ENCODE measurements at regions not wholly inside any gene's neighbourhood (a gene's known extent, or its start where the extent isn't known, plus 50 kb on each side); places are given as distances from the start of the nearest gene placed in this dataset.
"Not testable (repeated sequence)": the region's sequence is repeated elsewhere in the genome, so short reads cannot be mapped to it uniquely, and the experiment has no call there.

DNA sequence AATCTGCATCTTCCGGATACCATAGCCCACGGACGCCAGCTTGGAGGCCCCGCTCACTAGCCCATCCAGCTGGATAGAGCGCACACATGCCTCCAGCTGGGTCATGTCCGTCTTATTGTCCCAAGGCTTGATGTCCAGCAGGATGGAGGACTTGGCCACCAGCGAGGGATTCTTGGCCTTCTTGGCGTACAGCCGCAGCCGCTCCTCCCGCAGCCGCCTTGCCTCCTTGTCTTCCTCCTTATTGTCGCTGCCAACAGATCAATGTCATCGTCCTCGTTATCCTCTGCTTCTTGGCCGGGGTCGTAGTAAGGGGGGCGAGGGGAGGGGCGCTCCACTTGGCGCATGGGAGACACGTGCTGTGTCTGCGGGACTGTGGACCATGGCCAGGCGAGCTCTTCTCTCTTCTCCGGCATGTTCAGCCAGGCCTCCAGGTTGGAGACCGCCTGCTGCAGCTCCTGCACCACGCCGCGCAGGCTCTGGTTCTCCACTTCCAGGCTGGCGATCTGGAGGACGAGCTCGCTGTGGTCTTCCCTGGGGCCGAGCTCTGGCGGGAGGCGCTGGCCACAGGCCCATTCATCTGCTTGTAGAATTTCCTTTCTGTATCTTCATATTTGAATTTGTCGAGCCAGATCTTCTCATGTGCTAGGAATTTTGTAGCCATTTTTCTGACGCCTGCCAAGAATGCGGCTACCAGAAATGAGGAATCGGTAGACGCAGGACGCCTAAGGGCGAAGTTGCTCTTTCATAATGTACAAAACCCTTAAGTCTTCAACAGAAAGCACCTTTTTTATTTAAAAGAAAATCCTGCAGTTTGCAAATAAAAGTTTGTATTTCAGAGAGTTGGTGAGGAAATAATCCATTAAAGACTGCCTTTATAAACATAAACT lies 60.1 kb upstream of the PTPRK start:
- DNase-seq: no peak

DNA sequence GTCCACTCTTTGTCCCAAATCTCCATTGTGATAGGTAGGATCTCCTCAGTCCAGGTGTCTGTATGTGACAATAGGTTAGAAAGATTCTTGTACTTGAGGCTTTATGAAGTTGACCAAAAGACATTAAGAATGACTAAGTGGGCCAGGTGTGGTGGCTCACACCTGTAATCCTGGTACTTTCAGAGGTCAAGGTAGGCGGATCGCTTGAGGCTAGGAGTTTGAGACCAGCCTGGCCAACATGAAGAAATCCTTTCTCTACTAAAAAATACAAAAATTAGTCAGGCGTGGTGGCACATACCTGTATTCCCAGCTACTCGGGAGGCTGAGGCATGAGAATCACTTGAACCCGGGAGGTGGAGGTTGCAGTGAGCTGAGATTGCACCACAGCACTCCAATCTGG lies 54.9 kb upstream of the PTPRK start:
- DNase-seq: not testable (repeated sequence)

DNA sequence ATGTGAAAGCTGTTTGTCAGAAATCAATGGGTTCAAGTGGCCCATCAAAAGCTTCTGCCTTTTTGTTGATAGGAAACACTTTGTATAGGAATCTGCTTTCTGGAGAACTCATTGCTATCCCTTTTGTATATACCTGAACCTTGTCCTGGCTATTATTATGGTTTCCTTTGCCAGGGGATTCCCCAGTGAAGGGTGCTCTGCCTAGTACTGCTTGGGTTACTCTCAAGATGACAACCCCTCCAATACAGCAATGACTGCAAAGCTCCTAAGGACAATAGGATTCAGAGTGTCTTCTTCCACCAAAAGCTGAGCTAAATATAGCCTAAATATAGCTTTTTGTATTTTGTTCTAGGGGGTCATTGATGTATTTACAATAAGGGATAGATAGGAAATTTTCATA lies 54.0 kb upstream of the PTPRK start:
- DNase-seq: no peak

DNA sequence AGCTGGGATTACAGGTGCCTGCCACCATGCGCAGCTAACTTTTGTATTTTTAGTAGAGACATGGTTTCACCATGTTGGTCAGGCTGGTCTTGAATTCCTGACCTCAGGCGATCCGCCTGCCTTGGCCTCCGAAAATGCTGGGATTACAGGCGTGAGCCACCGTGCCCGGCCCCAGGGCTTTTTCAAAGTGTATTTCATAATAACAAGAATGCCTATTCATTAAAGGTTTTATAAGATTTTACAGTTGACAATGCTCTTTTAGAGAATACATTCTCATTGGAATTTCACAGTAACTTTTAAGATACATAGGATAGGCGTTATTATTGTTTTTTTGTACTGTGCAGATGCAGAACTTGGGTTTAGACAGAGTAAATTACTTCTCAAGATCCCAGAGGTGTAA lies 52.6 kb upstream of the PTPRK start:
- no peak for DNase-seq

DNA sequence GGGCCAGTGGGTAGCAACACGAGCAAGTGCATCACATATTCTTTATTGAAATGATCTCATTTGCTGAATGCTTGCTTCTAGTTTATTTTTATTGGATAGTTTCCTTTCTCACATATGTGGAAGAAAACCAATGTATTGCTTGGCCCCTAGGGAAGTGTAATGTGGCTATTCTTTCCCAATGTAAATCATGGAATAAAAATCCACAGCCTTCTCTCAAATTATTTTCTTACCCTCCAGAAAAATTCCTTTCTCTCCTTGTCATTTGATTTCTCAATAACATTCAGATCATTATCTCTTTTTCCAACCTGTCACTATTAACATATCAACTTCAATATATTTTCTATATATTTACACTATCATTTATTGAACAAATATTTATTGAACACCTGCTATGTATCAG lies 51.9 kb upstream of the PTPRK start:
- no peak for DNase-seq

DNA sequence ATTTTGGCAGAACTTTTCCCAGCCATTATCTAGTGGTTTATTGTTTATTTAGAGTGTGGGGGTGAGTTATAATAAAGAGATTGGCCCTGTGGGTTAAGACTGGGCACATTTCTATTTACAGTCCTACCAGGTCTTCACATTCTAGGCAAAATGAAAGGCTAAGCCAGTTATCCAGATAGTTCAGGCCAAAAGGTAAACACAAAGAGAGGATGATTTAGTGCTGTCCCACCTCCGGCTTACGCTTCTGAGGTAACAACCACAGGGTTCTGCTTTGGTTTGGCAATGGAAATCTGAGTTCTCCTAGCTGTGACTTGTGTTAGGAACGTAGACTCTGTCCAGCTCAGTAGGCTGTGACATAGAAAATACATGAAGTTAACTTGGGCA lies 50.3 kb upstream of the PTPRK start:
- no peak for DNase-seq

DNA sequence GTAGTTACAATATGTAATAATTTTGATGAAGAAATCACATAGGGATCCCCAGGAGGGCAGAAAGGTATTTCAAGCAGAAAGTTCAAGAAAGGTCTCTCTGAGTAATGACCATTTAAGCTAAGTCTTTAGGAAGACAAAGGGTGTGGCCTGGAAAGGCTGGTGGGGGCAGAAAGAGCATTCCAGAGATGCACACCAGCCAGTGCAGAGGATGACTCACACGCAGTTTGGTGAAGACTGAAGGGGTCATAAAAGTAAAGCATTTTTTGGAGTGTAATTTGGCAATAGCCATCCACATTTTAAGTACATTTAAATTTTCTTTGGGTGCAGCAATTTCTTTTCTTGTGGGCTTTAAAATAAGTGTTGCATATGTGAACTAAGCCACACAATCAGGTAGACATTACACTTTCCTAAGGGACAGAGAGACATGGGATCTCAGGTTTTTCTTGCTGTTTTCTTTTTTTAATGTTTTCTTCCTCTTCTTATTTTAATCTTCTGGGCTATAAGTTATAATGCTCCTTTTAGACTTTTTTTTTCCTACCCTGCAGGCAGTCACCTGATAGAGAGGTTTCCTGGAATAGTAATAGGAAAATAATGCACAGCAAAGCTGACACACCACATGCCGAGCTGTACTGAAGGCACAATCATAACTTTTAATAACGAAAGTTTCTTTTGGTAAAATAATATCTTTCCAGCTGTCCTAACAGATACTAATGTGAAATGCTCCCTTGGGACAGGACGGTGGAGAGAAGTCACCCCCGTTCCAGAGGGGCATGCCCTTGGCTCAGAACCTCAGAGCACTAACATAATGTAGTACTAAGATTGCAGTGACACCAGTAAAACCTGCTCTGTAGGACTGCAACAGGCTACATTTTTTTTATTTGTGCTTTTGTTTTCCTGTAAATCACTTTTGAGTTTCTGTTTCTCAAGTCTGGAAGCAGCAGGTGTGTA lies 49.6 kb upstream of the PTPRK start:
- no peak for DNase-seq
